Activated T-helper 2 cell treated with anti-CD3 and anti-CD28 coated beads, Interferon-gamma antibody, Interleukin-2, Interleukin-4, amounts not matched to agents 10 μg/mL and 5 μg/mL and 100 μg/mL, durations not matched to agents 14 hours and 24 hours and 36 hours (primary cell): ENCODE measurements at regions not wholly inside any gene's neighbourhood (a gene's known extent, or its start where the extent isn't known, plus 50 kb on each side); places are given as distances from the start of the nearest gene placed in this dataset.
A peak's percentile ranks its signal among the peaks of the same experiment; 100 is the strongest.

ENCODE experiments used
- DNase-seq: peaks from one replicate; pipeline ENCODE4 v3.0.0; 2021; ENCODE audit warnings: low spot score
- H3K27ac Mint-ChIP-seq: one replicate; pipeline ENCODE4 v1.8.0; 2021; ENCODE audit warnings: mixed read lengths
- H3K27me3 Mint-ChIP-seq: one replicate; pipeline ENCODE4 v1.8.0; 2021; ENCODE audit warnings: low read depth, mixed read lengths
- H3K36me3 Mint-ChIP-seq: one replicate; pipeline ENCODE4 v1.8.0; 2021; ENCODE audit warnings: low read depth, mixed read lengths
- H3K4me1 Mint-ChIP-seq: one replicate; pipeline ENCODE4 v1.8.0; 2021; ENCODE audit warnings: low read depth, mixed read lengths
- H3K4me3 Mint-ChIP-seq: one replicate; pipeline ENCODE4 v1.8.0; 2021; ENCODE audit warnings: low read depth, mild to moderate bottlenecking, moderate library complexity, mixed read lengths
- H3K9me3 Mint-ChIP-seq: one replicate; pipeline ENCODE4 v1.8.0; 2021; ENCODE audit warnings: mixed read lengths
- intact Hi-C: fragments of 100-400 bp; cut with micrococcal nuclease; formaldehyde crosslinking; loops from one replicate; pipeline ENCODE4 v1.15.1; 2023

GRCh38 chr1:29986986-29987385 lies 736.4 kb downstream of the MATN1 start:
- Mint-ChIP-seq H3K9me3 (no peaks in the 10 kb centered on the region), H3K36me3 (no peaks in the 10 kb centered on the region), H3K27ac (no peak overlapping the region), H3K27me3 (no peaks in the 10 kb centered on the region), H3K4me3 (no peak overlapping the region), H3K4me1 (no peaks in the 10 kb centered on the region)
- DNase-seq: no peak
- intact Hi-C loops: no loop called here

GRCh38 chr1:29985606-29985945 lies 737.8 kb downstream of the MATN1 start:
- H3K9me3 Mint-ChIP-seq: no peaks in the 10 kb centered on the region

GRCh38 chr1:29984862-29985605 lies 738.4 kb downstream of the MATN1 start:
- Mint-ChIP-seq H3K27ac (no peak overlapping the region), H3K9me3 (no peaks in the 10 kb centered on the region), H3K27me3 (no peaks in the 10 kb centered on the region)

More at GRCh38 chr1:29985606-29985945, 737.8 kb downstream of the MATN1 start:
- DNase-seq: no peak
- H3K4me3 Mint-ChIP-seq: no peak overlapping the region
- H3K4me1 Mint-ChIP-seq: no peaks in the 10 kb centered on the region
- no peaks in the 10 kb centered on the region for H3K36me3 Mint-ChIP-seq
- intact Hi-C loops: no loop called here
- H3K27me3 Mint-ChIP-seq: no peaks in the 10 kb centered on the region
- H3K27ac Mint-ChIP-seq: no peak overlapping the region

GRCh38 chr1:29984166-29984861 lies 739.1 kb downstream of the MATN1 start:
- H3K9me3 Mint-ChIP-seq: no peaks in the 10 kb centered on the region
- intact Hi-C loops: no loop called here
- no peak overlapping the region for H3K4me3 Mint-ChIP-seq
- no peaks in the 10 kb centered on the region for H3K4me1 Mint-ChIP-seq
- no peak for DNase-seq
- H3K27ac Mint-ChIP-seq: no peak overlapping the region
- no peaks in the 10 kb centered on the region for H3K36me3 Mint-ChIP-seq
- no peaks in the 10 kb centered on the region for H3K27me3 Mint-ChIP-seq

More at GRCh38 chr1:29984862-29985605, 738.4 kb downstream of the MATN1 start:
- Mint-ChIP-seq H3K4me3 (no peak overlapping the region), H3K36me3 (no peaks in the 10 kb centered on the region), H3K4me1 (no peaks in the 10 kb centered on the region)
- intact Hi-C loops: no loop called here
- no peak for DNase-seq

- H3K4me3 Mint-ChIP-seq: no peak overlapping the region
- H3K27me3 Mint-ChIP-seq: no peaks in the 10 kb centered on the region
- no peak overlapping the region for H3K27ac Mint-ChIP-seq
- no peaks in the 10 kb centered on the region for H3K4me1 Mint-ChIP-seq
- H3K36me3 Mint-ChIP-seq: no peaks in the 10 kb centered on the region
- DNase-seq: no peak
- intact Hi-C loops: no loop called here
- H3K9me3 Mint-ChIP-seq: no peaks in the 10 kb centered on the region
Measured at GRCh38 chr1:29983321-29983720, 740.1 kb downstream of the MATN1 start.

GRCh38 chr1:29981586-29982239 lies 741.7 kb downstream of the MATN1 start:
- H3K36me3 Mint-ChIP-seq: no peaks in the 10 kb centered on the region
- intact Hi-C loops: no loop called here
- peaks cover 4% of the 10 kb centered on the region for H3K9me3 Mint-ChIP-seq
- no peak overlapping the region for H3K4me3 Mint-ChIP-seq
- no peak overlapping the region for H3K27ac Mint-ChIP-seq
- no peaks in the 10 kb centered on the region for H3K4me1 Mint-ChIP-seq
- H3K27me3 Mint-ChIP-seq: no peaks in the 10 kb centered on the region
- no peak for DNase-seq

- no peak for DNase-seq
- H3K27me3 Mint-ChIP-seq: no peaks in the 10 kb centered on the region
- intact Hi-C loops: no loop called here
- H3K9me3 Mint-ChIP-seq: peaks cover 4% of the 10 kb centered on the region
- peaks cover 5% of the 10 kb centered on the region for H3K4me1 Mint-ChIP-seq
- H3K27ac Mint-ChIP-seq: no peak overlapping the region
- H3K36me3 Mint-ChIP-seq: no peaks in the 10 kb centered on the region
- H3K4me3 Mint-ChIP-seq: no peak overlapping the region
Measured at GRCh38 chr1:29977550-29977949, 741.2 kb downstream of the PTPRU start.

- peaks cover 5% of the 10 kb centered on the region for H3K4me1 Mint-ChIP-seq
- intact Hi-C loops: no loop called here
- no peak overlapping the region for H3K27ac Mint-ChIP-seq
- no peak for DNase-seq
- peaks cover 4% of the 10 kb centered on the region for H3K9me3 Mint-ChIP-seq
- H3K36me3 Mint-ChIP-seq: no peaks in the 10 kb centered on the region
- H3K27me3 Mint-ChIP-seq: no peaks in the 10 kb centered on the region
- no peak overlapping the region for H3K4me3 Mint-ChIP-seq
Measured at GRCh38 chr1:29975036-29975694, 738.8 kb downstream of the PTPRU start.

GRCh38 chr1:29974316-29974724 lies 738.0 kb downstream of the PTPRU start:
- Mint-ChIP-seq H3K27ac (peak overlapping the region; percentile 22), H3K27me3 (no peaks in the 10 kb centered on the region), H3K4me1 (peaks cover 5% of the 10 kb centered on the region), H3K36me3 (no peaks in the 10 kb centered on the region), H3K9me3 (peaks cover 4% of the 10 kb centered on the region), H3K4me3 (no peak overlapping the region)
- no peak for DNase-seq
- intact Hi-C loops: no loop called here

GRCh38 chr1:29973406-29973805 lies 737.1 kb downstream of the PTPRU start:
- H3K27ac Mint-ChIP-seq: no peak overlapping the region
- intact Hi-C loops: no loop called here
- H3K4me3 Mint-ChIP-seq: no peak overlapping the region
- H3K4me1 Mint-ChIP-seq: peaks cover 5% of the 10 kb centered on the region
- H3K27me3 Mint-ChIP-seq: no peaks in the 10 kb centered on the region
- H3K36me3 Mint-ChIP-seq: no peaks in the 10 kb centered on the region
- no peak for DNase-seq
- peaks cover 4% of the 10 kb centered on the region for H3K9me3 Mint-ChIP-seq

- no peaks in the 10 kb centered on the region for H3K27me3 Mint-ChIP-seq
- H3K4me3 Mint-ChIP-seq: no peak overlapping the region
- no peak for DNase-seq
- no peaks in the 10 kb centered on the region for H3K9me3 Mint-ChIP-seq
- no peak overlapping the region for H3K27ac Mint-ChIP-seq
- H3K36me3 Mint-ChIP-seq: no peaks in the 10 kb centered on the region
- intact Hi-C loops: no loop called here
- H3K4me1 Mint-ChIP-seq: peaks cover 5% of the 10 kb centered on the region
Measured at GRCh38 chr1:29972421-29973053, 736.2 kb downstream of the PTPRU start.

- Mint-ChIP-seq H3K27me3 (no peaks in the 10 kb centered on the region), H3K4me1 (peaks cover 5% of the 10 kb centered on the region), H3K27ac (no peak overlapping the region), H3K36me3 (no peaks in the 10 kb centered on the region), H3K4me3 (no peak overlapping the region), H3K9me3 (no peaks in the 10 kb centered on the region)
- no peak for DNase-seq
- intact Hi-C loops: no loop called here
Measured at GRCh38 chr1:29971703-29972102, 735.4 kb downstream of the PTPRU start.
